NCI-H524 (cell line): ENCODE measurements at regions not wholly inside any gene's neighbourhood (a gene's known extent, or its start where the extent isn't known, plus 50 kb on each side); places are given as distances from the start of the nearest gene placed in this dataset.

ENCODE experiments used
- DNase-seq, 2 experiments: peaks; one replicate each; lab custom pipeline; 2025; lab: John Stamatoyannopoulos, UW

- DNase-seq = no peak
Measured at GRCh38 chr2:240284503-240285259, 144.2 kb upstream of the OTOS start.

- DNase-seq = no peak
Measured at GRCh38 chr2:240285725-240286124, 145.3 kb upstream of the OTOS start.

DNA sequence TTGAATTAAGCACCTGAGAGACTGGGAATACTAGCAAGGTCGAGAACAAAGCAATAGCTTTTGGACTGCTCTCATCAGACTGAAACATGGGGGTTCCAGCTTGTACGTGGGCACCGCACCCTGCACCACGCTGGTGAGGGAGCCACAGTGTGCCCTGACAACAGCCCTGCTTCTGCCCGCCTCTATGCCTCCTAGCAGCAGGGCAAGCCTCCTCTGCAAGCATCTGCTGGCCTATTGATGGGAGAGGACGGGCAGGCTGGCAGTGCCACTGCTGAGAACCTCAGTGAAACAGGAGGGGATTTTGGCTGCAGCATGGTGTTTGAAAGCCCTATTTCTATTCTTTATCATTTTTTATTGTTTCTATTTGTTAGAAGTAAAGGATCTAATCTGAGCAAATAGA, 146.1 kb upstream of the OTOS start:
- peak in 1 of 2 experiments; percentile 4 for DNase-seq

GRCh38 chr2:240287011-240287410, 146.6 kb upstream of the OTOS start:
- DNase-seq = no peak

DNA sequence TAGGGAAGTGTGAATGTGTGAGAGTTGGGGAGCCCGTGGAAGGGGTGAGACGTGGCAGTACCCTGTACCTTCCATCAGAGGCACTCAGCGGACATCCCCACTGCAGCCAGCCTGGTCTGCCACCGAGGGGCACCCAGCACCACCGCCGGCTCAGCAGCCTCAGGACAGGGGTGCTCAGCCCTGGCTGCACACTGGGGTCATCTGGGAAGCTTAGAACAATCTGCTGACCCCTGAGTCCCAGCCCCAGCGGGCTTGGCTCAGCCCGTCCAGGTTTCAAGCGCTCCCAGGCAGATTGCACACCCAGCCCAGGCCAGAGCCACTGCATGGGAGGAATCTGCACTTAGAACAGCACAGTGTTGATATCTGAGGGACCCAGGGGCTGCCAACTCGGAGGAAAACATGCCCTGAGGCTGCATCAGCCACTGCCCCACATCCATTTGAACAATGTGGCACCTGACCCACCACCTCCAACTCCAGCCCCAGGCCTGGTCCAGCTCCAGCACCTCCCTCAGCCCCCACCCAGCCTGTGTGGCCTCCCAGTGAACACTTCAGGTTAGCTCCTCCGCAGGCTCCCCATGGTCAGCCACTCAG, 147.1 kb upstream of the OTOS start:
- DNase-seq = peak in 1 of 2 experiments; percentile 4

DNA sequence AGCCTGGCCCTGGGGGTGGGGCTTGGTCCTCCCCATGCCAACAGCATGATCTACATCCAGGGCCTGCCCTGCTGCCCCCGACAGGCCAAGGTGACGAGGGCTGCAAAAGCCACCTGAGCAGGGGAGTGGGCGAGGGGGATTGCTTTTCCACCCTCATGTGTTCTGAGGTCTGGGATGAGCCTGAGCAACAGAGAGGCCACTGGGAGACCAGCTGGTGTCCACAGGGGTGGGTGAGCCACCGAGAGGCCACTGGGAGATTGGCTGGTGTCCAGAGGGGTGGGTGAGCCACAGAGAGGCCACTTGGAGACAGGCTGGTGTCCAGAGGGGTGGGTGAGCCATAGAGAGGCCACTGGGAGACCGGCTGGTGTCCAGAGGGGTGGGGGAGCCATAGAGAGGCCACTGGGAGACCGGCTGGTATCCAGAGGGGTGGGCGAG, 147.4 kb upstream of the GPC1 start:
- no peak for DNase-seq

DNA sequence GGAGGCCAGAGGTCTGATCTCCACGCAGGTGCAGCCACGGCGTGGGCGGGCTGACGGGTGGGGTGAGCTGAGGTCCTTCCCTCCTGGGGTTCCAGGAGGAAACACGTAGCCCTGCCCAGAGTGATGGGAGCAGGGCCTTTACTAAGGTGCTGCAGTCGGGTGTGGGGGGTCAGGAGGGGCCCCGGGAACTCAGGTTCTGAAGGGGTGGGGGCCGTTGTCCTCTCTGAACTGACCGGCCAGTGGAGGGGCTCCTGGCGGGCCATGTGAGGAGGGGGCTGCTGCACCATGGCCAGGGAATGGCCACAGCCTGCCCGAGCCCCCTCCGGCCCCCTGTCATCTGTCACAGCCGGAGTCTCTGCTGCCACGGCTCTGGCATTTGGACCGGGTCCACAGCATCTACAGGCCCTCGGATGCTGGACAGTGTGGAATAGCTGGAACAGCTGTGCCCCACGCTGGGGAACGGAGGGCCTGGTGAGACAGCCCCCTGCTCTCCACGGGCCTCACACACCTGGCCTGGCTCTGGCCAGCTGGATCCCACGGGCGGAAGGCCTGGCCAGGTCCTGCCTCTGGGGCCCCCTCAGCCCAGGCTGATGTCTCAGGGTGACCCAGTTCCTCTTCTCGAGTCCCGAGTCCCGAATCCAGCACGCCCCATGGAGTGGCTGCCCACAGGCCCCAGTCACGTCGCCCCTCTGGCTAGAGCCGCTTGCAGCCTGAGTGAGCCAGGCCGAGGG, 145.6 kb upstream of the GPC1 start:
- DNase-seq = no peak

GRCh38 chr2:240290432-240291336, 144.8 kb upstream of the GPC1 start:
- DNase-seq = no peak

DNA sequence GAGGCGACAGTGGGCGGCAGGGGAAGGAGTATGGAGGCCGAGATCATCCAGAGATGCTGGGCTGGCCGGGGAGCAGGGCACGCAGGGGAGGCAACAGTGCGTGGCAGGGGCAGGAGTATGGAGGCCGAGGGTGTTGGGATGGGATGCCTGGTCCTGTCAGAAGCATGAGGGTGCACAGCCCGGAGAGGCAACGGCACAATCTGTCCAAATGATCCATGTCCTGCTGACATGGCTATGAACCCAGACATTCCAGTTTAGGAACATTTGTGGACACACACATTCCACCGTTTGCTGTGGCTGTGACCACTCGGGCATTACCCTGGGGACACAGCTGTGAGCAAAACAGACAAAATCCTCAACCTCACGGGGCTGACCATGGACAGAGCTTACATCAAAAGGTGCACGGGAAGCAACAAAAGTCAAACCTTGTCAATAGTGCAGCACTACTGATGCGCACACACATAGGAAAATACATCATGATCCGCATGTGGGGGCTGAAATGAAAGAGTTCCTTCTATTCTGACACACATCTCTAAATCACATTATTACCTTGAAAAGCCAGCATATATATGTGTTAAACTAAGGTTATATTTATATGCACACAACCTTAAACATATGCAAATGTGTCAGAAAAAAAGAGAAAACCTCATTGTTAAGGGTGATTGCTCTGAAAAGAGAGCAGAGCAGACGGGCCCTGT, 144.0 kb upstream of the GPC1 start:
- no peak for DNase-seq

DNA sequence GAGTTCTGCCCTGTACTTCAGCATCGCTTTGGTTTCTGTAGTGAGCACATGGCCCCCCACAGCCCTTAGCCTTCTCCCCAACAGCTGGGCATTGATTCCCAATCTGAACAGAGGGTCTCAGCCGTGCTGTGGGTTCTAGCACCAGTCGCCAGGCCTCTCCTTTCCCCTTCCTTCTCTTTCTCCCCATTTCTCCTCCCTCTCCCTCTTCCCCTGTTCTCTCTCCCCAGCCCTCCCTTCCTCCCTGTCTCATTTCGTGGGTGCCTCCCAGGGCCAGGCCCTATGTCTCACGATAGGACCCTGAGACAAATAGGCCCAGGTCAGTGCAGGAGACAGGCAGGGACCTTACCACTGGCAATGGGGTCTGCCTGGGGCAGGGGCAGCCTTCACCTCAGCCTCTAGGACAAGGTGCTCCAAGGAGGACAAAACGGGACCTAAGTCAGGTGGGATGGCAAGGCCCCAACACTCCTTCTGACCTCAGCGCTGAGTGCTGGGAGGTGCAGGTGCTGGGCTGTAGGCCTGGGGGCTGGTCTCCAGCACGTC, 143.4 kb upstream of the GPC1 start:
- no peak for DNase-seq

GRCh38 chr2:240292619-240293525, 142.6 kb upstream of the GPC1 start:
- no peak for DNase-seq

GRCh38 chr2:240293557-240294461, 141.7 kb upstream of the GPC1 start:
- peak; percentile 43 to 92 for DNase-seq

- no peak for DNase-seq
Measured at GRCh38 chr2:240294514-240294913, 140.9 kb upstream of the GPC1 start.

DNA sequence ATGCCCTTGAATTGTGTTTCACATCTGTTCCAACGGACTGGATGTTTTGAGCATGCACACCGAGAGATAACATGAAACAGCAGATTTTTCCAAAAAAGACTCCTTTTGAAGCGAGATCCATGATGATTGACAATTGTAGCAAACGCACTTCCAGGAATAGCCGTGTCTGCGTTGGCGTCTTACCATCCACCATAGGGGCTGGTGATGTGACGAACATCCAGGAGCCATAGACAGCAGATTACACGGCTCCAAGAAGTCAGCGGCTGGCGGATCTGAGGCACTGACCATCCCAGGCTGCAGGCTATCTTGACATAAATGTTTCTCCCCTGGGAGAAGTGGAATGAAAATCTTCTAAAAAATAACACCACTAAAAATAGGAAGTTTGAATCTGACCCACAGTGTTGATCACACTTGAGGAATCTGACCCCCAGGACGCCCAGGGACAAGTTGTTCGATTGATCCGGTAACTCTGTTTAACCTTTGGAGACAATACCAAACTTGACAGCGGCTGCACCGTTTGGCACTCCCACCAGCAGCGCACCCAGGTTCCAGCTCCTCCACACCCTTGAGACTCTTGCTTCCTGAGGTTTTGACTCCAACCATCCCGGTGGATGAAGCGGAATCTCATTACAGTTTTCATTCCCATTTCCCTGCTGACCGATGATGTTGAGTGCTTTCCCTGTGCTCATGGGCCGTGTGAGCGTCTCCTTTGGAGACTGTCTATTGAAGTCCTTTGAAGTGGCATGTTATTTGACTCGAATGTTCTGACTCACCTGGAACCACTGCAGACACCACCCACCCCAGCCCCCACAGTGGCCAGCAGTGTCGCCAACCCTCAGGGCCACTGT, 140.0 kb upstream of the GPC1 start:
- no peak for DNase-seq

DNA sequence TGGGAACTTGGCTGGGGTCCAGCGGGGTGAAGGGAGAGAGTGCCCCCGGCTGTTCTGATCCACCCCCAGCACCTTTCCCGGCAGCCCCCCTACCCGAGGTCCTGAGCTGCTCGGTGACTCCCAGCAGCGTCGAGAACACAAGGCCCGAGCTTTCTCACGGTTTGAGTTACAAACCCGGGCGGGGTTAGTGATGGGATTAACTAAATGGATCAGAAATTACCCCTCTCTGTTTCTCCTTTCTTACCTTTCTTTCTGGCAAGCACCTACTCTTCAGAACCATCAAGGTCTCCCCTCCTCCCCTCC, 139.4 kb upstream of the GPC1 start:
- DNase-seq = no peak

DNA sequence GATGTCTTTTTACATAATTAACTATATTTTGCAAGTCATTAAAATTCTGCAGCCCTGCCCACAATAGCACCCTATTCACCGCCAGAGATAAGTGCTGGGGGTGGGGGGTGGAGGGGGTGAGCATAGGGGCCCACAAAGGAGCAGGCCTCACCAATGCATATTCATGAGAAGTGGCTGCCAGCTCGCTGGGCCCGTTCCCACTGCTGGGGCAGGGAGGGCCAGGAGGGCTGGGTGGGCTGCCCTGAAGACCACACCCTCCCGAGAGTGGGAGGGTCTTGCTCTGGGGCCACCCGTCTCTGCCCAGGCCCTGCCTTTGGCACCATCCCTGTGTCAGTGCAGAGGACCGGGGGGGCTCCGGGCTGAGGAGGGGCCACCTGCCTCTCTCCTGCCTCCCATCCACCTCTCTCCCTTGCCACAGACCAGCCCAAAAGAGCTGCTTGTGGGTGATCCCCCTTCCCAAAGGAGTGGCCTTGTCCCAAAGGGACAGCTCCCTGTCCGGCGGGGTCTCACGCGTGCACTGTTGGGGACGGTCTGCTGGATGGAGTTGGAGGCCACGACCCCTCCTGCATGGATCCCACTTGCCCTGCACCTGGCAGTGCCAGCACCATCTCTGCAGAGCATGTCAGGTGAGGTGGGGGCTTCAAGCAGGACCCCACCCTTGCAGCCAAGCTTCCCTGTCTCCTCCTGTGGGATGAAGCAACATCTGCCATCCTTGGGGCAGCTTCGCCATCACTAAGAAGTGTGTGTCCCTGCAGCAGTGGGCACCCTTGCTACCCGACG, 138.8 kb upstream of the GPC1 start:
- no peak for DNase-seq
